Liver (tissue), 8 donors: ENCODE measurements at regions not wholly inside any gene's neighbourhood (a gene's known extent, or its start where the extent isn't known, plus 50 kb on each side); places are given as distances from the start of the nearest gene placed in this dataset.

ENCODE experiments used
- DNase-seq: peaks from one replicate; pipeline ENCODE4 v3.0.0-alpha.2; 2017; ENCODE audit warnings: low spot score
- H3K27ac ChIP-seq, 2 donors: one replicate each; pipeline ENCODE4 v1.7.0; 2013; ENCODE audit warnings: inconsistent platforms in 2 of 2, low read length in 2 of 2, control low read depth in 1 of 2, low read depth in 1 of 2, mild to moderate bottlenecking in 1 of 2
- H3K27me3 ChIP-seq, 4 donors: one replicate each; pipeline versions ENCODE4 v1.6.1 to v1.7.0; 2013; ENCODE audit warnings: low read length in 3 of 4, inconsistent platforms in 1 of 4, mild to moderate bottlenecking in 1 of 4, moderate library complexity in 1 of 4; ENCODE audit not compliant: control insufficient read depth in 4 of 4, insufficient read depth in 4 of 4
- H3K36me3 ChIP-seq, 4 donors: one replicate each; pipeline versions ENCODE4 v1.6.1 to v1.7.0; 2013; ENCODE audit warnings: low read length in 3 of 4, mild to moderate bottlenecking in 3 of 4, low read depth in 1 of 4, moderate library complexity in 1 of 4; ENCODE audit not compliant: control insufficient read depth in 4 of 4, insufficient read depth in 3 of 4
- H3K4me1 ChIP-seq, 4 donors: one replicate each; pipeline versions ENCODE4 v1.6.1 to v1.7.0; 2013; ENCODE audit warnings: low read length in 3 of 4, mild to moderate bottlenecking in 3 of 4, moderate library complexity in 1 of 4; ENCODE audit not compliant: control insufficient read depth in 4 of 4, insufficient read depth in 4 of 4
- H3K4me3 ChIP-seq, 3 donors: one replicate each; pipeline versions ENCODE4 v1.6.1 to v1.7.0; 2013; ENCODE audit warnings: low read length in 3 of 3, control low read depth in 1 of 3, low read depth in 1 of 3, mild to moderate bottlenecking in 1 of 3
- H3K9ac ChIP-seq, 2 donors: one replicate each; pipeline ENCODE4 v1.7.0; 2013; ENCODE audit warnings: low read length in 2 of 2, mild to moderate bottlenecking in 2 of 2, moderate library complexity in 2 of 2, control low read depth in 1 of 2, low read depth in 1 of 2
- H3K9me3 ChIP-seq, 4 donors: one replicate each; pipeline versions ENCODE4 v1.6.1 to v1.7.0; 2013; ENCODE audit warnings: low read length in 3 of 4; ENCODE audit not compliant: control insufficient read depth in 4 of 4
- ATF3 ChIP-seq: IDR thresholded peaks from 2 replicates; pipeline ENCODE4 v1.6.1; 2016; ENCODE audit warnings: antibody characterized with exemption
- EGR1 ChIP-seq, 2 donors: IDR thresholded peaks; 2 replicates each; pipeline ENCODE4 v1.6.1; 2016 to 2018; ENCODE audit warnings: antibody characterized with exemption in 2 of 2, low read depth in 2 of 2
- FOXA1 ChIP-seq: IDR thresholded peaks from 2 replicates; pipeline ENCODE4 v1.6.1; 2016; ENCODE audit warnings: antibody characterized with exemption
- HNF4A ChIP-seq, 2 donors: conservative IDR thresholded peaks; 2 replicates each; pipeline ENCODE4 v1.6.1; 2016; ENCODE audit warnings: antibody characterized with exemption in 2 of 2, mild to moderate bottlenecking in 2 of 2
- JUND ChIP-seq, 2 donors: IDR thresholded peaks; 2 replicates each; pipeline ENCODE4 v1.6.1; 2016; ENCODE audit warnings: antibody characterized with exemption in 2 of 2
- NR2F2 ChIP-seq: IDR thresholded peaks from 2 replicates; pipeline ENCODE4 v1.6.1; 2016; ENCODE audit warnings: antibody characterized with exemption
- RAD21 ChIP-seq, 2 donors: IDR thresholded peaks; 2 replicates each; pipeline ENCODE4 v1.6.1; 2016; ENCODE audit warnings: antibody characterized with exemption in 2 of 2, mild to moderate bottlenecking in 2 of 2
- RXRA ChIP-seq, 2 donors: IDR thresholded peaks; 2 replicates each; pipeline ENCODE4 v1.6.1; 2017 to 2018; ENCODE audit warnings: antibody characterized with exemption in 2 of 2, mild to moderate bottlenecking in 1 of 2
- SP1 ChIP-seq: IDR thresholded peaks from 2 replicates; pipeline ENCODE4 v1.6.1; 2018; ENCODE audit warnings: antibody characterized with exemption, mild to moderate bottlenecking
- TAF1 ChIP-seq: conservative IDR thresholded peaks from 2 replicates; pipeline ENCODE4 v1.6.1; 2016; ENCODE audit warnings: antibody characterized with exemption, mild to moderate bottlenecking
- YY1 ChIP-seq: IDR thresholded peaks from 2 replicates; pipeline ENCODE4 v1.6.1; 2016; ENCODE audit warnings: antibody characterized with exemption, mild to moderate bottlenecking
- ZBTB33 ChIP-seq: IDR thresholded peaks from 2 replicates; pipeline ENCODE4 v1.6.1; 2016; ENCODE audit warnings: antibody characterized with exemption
- WGBS: extraction: QIAGEN DNeasy Blood & Tissue Kit; methylation state at CpG from one replicate; pipeline ENCODE4 v1.1.7; 2013; 5-methylcytosine and 5-hydroxymethylcytosine counted together
- TF ChIP-seq, protein P1 (sequence below): fragments of 150-350 bp; IDR thresholded peaks from 2 replicates; pipeline ENCODE4 v1.5.1; 2017; ENCODE audit warnings: improper control_type of control experiment, low read depth, low read length; ENCODE audit not compliant: missing input control
- TF ChIP-seq, protein P2 (sequence below): IDR thresholded peaks from 2 replicates; pipeline ENCODE4 v1.6.1; 2016; ENCODE audit warnings: antibody characterized with exemption, mild to moderate bottlenecking
- TF ChIP-seq, protein P3 (sequence below): IDR thresholded peaks from 2 replicates; pipeline ENCODE4 v1.6.1; 2016; ENCODE audit warnings: antibody characterized with exemption
- donor health status: healthy.
- donor health status: healthy.
- donor health status: healthy.
- donor health status: healthy.
- donor health status: healthy.

DNA sequence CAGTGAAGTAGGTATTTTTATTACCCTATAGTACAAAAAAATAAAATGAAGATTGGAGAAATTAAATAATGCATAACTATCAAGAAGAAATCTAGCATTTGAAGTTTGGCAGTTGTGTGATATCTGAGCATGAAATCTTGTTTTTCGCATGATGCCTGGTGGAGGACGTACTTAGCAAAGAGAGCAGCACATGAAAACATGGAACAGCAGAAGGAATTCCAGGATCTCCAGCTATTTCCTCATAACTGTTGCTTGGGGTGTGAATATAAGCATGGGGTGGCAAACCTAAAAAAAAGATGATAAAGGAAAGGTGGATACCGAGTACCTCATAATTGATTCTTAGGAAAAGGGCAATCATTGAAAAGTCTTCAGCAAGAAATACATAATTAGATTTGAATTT lies 174.3 kb upstream of the FAM3C start (continued):
- TF ChIP-seq, protein P1, sequence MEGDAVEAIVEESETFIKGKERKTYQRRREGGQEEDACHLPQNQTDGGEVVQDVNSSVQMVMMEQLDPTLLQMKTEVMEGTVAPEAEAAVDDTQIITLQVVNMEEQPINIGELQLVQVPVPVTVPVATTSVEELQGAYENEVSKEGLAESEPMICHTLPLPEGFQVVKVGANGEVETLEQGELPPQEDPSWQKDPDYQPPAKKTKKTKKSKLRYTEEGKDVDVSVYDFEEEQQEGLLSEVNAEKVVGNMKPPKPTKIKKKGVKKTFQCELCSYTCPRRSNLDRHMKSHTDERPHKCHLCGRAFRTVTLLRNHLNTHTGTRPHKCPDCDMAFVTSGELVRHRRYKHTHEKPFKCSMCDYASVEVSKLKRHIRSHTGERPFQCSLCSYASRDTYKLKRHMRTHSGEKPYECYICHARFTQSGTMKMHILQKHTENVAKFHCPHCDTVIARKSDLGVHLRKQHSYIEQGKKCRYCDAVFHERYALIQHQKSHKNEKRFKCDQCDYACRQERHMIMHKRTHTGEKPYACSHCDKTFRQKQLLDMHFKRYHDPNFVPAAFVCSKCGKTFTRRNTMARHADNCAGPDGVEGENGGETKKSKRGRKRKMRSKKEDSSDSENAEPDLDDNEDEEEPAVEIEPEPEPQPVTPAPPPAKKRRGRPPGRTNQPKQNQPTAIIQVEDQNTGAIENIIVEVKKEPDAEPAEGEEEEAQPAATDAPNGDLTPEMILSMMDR: no peak
- no peak for TF ChIP-seq RAD21 (IDR thresholded peaks at IDR 0.05)
- TF ChIP-seq HNF4A (conservative IDR thresholded peaks at IDR 0.05): no peak
- TF ChIP-seq RXRA (IDR thresholded peaks at IDR 0.05): no peak
- no peak for TF ChIP-seq SP1

GRCh38 chr7:121563177-121563576 lies 167.1 kb upstream of the FAM3C start:
- Histone ChIP-seq H3K9me3 (no peaks in the 10 kb centered on the region), H3K27ac (no peak overlapping the region), H3K36me3 (no peaks in the 10 kb centered on the region), H3K9ac (no peak overlapping the region), H3K4me1 (no peaks in the 10 kb centered on the region), H3K4me3 (no peak overlapping the region), H3K27me3 (no peaks in the 10 kb centered on the region)
- TF ChIP-seq ATF3 (no peak), JUND (IDR thresholded peaks at IDR 0.05) (no peak), EGR1 (IDR thresholded peaks at IDR 0.05; ENCODE audit: low read depth in 2 of 2) (no peak), ZBTB33 (no peak), YY1 (no peak), NR2F2 (no peak), TAF1 (no peak), RAD21 (IDR thresholded peaks at IDR 0.05) (no peak), FOXA1 (no peak)
- TF ChIP-seq, protein P1: no peak
- TF ChIP-seq, protein P2, sequence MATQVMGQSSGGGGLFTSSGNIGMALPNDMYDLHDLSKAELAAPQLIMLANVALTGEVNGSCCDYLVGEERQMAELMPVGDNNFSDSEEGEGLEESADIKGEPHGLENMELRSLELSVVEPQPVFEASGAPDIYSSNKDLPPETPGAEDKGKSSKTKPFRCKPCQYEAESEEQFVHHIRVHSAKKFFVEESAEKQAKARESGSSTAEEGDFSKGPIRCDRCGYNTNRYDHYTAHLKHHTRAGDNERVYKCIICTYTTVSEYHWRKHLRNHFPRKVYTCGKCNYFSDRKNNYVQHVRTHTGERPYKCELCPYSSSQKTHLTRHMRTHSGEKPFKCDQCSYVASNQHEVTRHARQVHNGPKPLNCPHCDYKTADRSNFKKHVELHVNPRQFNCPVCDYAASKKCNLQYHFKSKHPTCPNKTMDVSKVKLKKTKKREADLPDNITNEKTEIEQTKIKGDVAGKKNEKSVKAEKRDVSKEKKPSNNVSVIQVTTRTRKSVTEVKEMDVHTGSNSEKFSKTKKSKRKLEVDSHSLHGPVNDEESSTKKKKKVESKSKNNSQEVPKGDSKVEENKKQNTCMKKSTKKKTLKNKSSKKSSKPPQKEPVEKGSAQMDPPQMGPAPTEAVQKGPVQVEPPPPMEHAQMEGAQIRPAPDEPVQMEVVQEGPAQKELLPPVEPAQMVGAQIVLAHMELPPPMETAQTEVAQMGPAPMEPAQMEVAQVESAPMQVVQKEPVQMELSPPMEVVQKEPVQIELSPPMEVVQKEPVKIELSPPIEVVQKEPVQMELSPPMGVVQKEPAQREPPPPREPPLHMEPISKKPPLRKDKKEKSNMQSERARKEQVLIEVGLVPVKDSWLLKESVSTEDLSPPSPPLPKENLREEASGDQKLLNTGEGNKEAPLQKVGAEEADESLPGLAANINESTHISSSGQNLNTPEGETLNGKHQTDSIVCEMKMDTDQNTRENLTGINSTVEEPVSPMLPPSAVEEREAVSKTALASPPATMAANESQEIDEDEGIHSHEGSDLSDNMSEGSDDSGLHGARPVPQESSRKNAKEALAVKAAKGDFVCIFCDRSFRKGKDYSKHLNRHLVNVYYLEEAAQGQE: no peak
- TF ChIP-seq, protein P3, sequence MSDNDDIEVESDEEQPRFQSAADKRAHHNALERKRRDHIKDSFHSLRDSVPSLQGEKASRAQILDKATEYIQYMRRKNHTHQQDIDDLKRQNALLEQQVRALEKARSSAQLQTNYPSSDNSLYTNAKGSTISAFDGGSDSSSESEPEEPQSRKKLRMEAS: no peak
- DNase-seq: no peak
- 39% methylated on average over 1 of the region's 1 CpG for WGBS
